H9 (cell line): ENCODE measurements at regions not wholly inside any gene's neighbourhood (a gene's known extent, or its start where the extent isn't known, plus 50 kb on each side); places are given as distances from the start of the nearest gene placed in this dataset.

Source experiments
- DNase-seq: peaks from one replicate; pipeline ENCODE4 v3.0.0-alpha.2; 2017
- H2AFZ ChIP-seq: one replicate; pipeline ENCODE4 v1.6.1; 2013; ENCODE audit warnings: mild to moderate bottlenecking, low read length, control low read depth, moderate library complexity
- H2AK5ac ChIP-seq: 2 replicates; pipeline ENCODE4 v1.6.1; 2013; ENCODE audit warnings: low read length, control low read depth, mixed read lengths; ENCODE audit not compliant: insufficient read length
- H2BK120ac ChIP-seq: one replicate; pipeline ENCODE4 v1.6.1; 2013; ENCODE audit warnings: low read depth, mild to moderate bottlenecking, low read length, control low read depth, inconsistent platforms; ENCODE audit not compliant: poor library complexity, severe bottlenecking
- H2BK12ac ChIP-seq: 2 replicates; pipeline ENCODE4 v1.6.1; 2013; ENCODE audit warnings: low read length, control low read depth, mixed read lengths, low read depth; ENCODE audit not compliant: insufficient read length
- H2BK15ac ChIP-seq: 2 replicates; pipeline ENCODE4 v1.6.1; 2013; ENCODE audit warnings: low read depth, low read length, control low read depth
- H2BK20ac ChIP-seq: one replicate; pipeline ENCODE4 v1.6.1; 2013; ENCODE audit warnings: low read depth, mild to moderate bottlenecking, low read length, control low read depth, inconsistent platforms; ENCODE audit not compliant: poor library complexity, severe bottlenecking
- H2BK5ac ChIP-seq: 2 replicates; pipeline ENCODE4 v1.6.1; 2013; ENCODE audit warnings: low read length, control low read depth, mixed read lengths; ENCODE audit not compliant: insufficient read length
- H3K14ac ChIP-seq: 2 replicates; pipeline ENCODE4 v1.6.1; 2013; ENCODE audit warnings: low read length, control low read depth; ENCODE audit not compliant: insufficient read depth
- H3K18ac ChIP-seq: 2 replicates; pipeline ENCODE4 v1.6.1; 2013; ENCODE audit warnings: low read depth, mild to moderate bottlenecking, mixed read lengths, low read length, control low read depth; ENCODE audit not compliant: insufficient read length
- H3K23ac ChIP-seq: 2 replicates; pipeline ENCODE4 v1.6.1; 2013; ENCODE audit warnings: low read length, control low read depth, mixed read lengths, low read depth; ENCODE audit not compliant: insufficient read length
- H3K23me2 ChIP-seq: 2 replicates; pipeline ENCODE4 v1.6.1; 2013; ENCODE audit warnings: low read depth, mild to moderate bottlenecking, mixed read lengths, low read length, control low read depth; ENCODE audit not compliant: insufficient read length, poor library complexity, severe bottlenecking
- H3K27ac ChIP-seq: 2 replicates; pipeline ENCODE4 v1.5.1; 2013; ENCODE audit warnings: low read length, control low read depth, mixed read lengths, low read depth; ENCODE audit not compliant: insufficient read length
- H3K27me3 ChIP-seq: 2 replicates; pipeline ENCODE4 v1.6.1; 2013; ENCODE audit warnings: low read length, control low read depth, inconsistent platforms; ENCODE audit not compliant: insufficient read depth
- H3K4ac ChIP-seq: 2 replicates; pipeline ENCODE4 v1.6.1; 2013; ENCODE audit warnings: low read depth, mild to moderate bottlenecking, control low read depth, inconsistent platforms, low read length, moderate library complexity
- H3K4me1 ChIP-seq: 2 replicates; pipeline ENCODE4 v1.6.1; 2013; ENCODE audit warnings: low read length, control low read depth, inconsistent platforms; ENCODE audit not compliant: insufficient read depth
- H3K4me2 ChIP-seq: 2 replicates; pipeline ENCODE4 v1.6.1; 2013; ENCODE audit warnings: low read length, control low read depth, mixed read lengths; ENCODE audit not compliant: insufficient read length, insufficient read depth
- H3K56ac ChIP-seq: 2 replicates; pipeline ENCODE4 v1.6.1; 2013; ENCODE audit warnings: low read depth, mild to moderate bottlenecking, mixed read lengths, low read length, control low read depth; ENCODE audit not compliant: insufficient read length
- H3K79me1 ChIP-seq: 2 replicates; pipeline ENCODE4 v1.6.1; 2013; ENCODE audit warnings: low read depth, mild to moderate bottlenecking, moderate library complexity, low read length, control low read depth, inconsistent platforms; ENCODE audit not compliant: insufficient read depth, poor library complexity, severe bottlenecking
- H3K79me2 ChIP-seq: 2 replicates; pipeline ENCODE4 v1.6.1; 2013; ENCODE audit warnings: low read length, control low read depth, inconsistent platforms; ENCODE audit not compliant: insufficient read depth
- H3K9ac ChIP-seq: 2 replicates; pipeline ENCODE4 v1.6.1; 2013; ENCODE audit warnings: low read length, control low read depth, mixed read lengths; ENCODE audit not compliant: insufficient read length; ENCODE audit errors: extremely low read depth
- H3K9me3 ChIP-seq: one replicate; pipeline ENCODE4 v1.6.1; 2013; ENCODE audit warnings: low read depth, low read length, inconsistent platforms; ENCODE audit not compliant: control insufficient read depth
- H3T11ph ChIP-seq: one replicate; pipeline ENCODE4 v1.6.1; 2013; ENCODE audit warnings: mild to moderate bottlenecking, low read length, control low read depth, inconsistent platforms
- H4K20me1 ChIP-seq: one replicate; pipeline ENCODE4 v1.6.1; 2013; ENCODE audit not compliant: control insufficient read depth, insufficient read length, insufficient read depth
- H4K5ac ChIP-seq: 2 replicates; pipeline ENCODE4 v1.6.1; 2013; ENCODE audit warnings: low read depth, mild to moderate bottlenecking, mixed read lengths, low read length, control low read depth; ENCODE audit not compliant: insufficient read length
- H4K8ac ChIP-seq: replicated peaks from 2 replicates; pipeline ENCODE4 v1.6.1; 2013; ENCODE audit warnings: low read length, control low read depth, mixed read lengths, low read depth; ENCODE audit not compliant: insufficient read length
- H4K91ac ChIP-seq: 2 replicates; pipeline ENCODE4 v1.6.1; 2013; ENCODE audit warnings: low read depth, mild to moderate bottlenecking, moderate library complexity, mixed read lengths, low read length, control low read depth; ENCODE audit not compliant: insufficient read length
- H3K27ac Mint-ChIP-seq, 3 experiments: 2 replicates in 2 of 3; 3 replicates in 1 of 3; pipeline ENCODE4 v1.8.0; 2020 to 2021; ENCODE audit warnings: mixed read lengths in 3 of 3, mild to moderate bottlenecking in 1 of 3, moderate library complexity in 1 of 3
- H3K27me3 Mint-ChIP-seq: 2 replicates; pipeline ENCODE4 v1.8.0; 2021; ENCODE audit warnings: low read depth, mild to moderate bottlenecking, moderate library complexity, mixed read lengths
- H3K36me3 Mint-ChIP-seq, 3 experiments: 2 replicates in 2 of 3; 3 replicates in 1 of 3; pipeline ENCODE4 v1.8.0; 2020 to 2021; ENCODE audit warnings: low read depth in 3 of 3, mixed read lengths in 3 of 3; ENCODE audit not compliant: insufficient read depth in 1 of 3
- H3K4me1 Mint-ChIP-seq, 2 experiments: 2 replicates each; pipeline ENCODE4 v1.8.0; 2020; ENCODE audit warnings: mixed read lengths in 2 of 2
- H3K4me3 Mint-ChIP-seq, 2 experiments: 2 replicates in 1 of 2; 3 replicates in 1 of 2; pipeline ENCODE4 v1.8.0; 2020 to 2021; ENCODE audit warnings: mild to moderate bottlenecking in 2 of 2, mixed read lengths in 2 of 2, moderate library complexity in 1 of 2
- H3K9me3 Mint-ChIP-seq, 2 experiments: 2 replicates in 1 of 2; 3 replicates in 1 of 2; pipeline ENCODE4 v1.8.0; 2020; ENCODE audit warnings: mild to moderate bottlenecking in 2 of 2, mixed read lengths in 2 of 2, moderate library complexity in 1 of 2
- WGBS: extraction: QIAGEN DNeasy Blood & Tissue Kit; methylation state at CpG from one replicate; pipeline ENCODE4 v1.1.7; 2013; ENCODE audit warnings: missing lambda C conversion rate, low lambda C conversion rate, mixed read lengths; ENCODE audit not compliant: insufficient read length; ENCODE audit errors: extremely low coverage; 5-methylcytosine and 5-hydroxymethylcytosine counted together
- TF ChIP-seq, protein P1 (sequence below): fragments of 200-600 bp; sonication (generic); conservative IDR thresholded peaks from 3 replicates; pipeline ENCODE4 v1.8.0; 2021; ENCODE audit warnings: antibody characterized with exemption, mild to moderate bottlenecking

DNA sequence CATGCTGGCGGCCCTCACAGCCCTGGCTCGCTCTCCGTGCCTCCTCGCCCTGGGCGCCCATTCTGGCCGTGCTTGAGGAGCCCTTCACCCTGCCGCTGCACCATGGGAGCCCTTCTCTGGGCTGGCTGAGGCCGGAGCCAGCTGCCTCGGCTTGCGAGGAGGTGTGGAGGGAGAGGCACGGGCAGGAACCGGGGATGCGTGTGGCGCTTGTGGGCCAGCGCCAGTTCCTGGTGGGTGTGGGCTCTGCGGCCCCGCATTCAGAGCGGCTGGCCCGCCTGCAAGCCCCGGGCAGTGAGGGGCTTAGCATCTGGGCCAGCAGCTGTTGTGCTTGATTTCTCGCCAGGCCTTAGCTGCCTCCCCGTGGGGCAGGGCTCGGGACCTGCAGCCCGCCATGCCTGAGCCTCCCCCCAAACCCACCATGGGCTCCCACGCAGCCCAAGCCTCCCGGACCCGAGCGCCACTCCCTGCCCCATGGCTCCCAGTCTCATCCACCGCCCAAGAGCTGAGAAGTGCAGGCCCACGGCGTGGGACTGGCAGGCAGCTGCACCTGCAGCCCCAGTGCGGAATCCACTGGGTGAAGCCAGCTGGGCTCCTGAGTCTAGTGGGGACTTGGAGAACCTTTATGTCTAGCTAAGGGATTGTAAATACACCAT lies 163.4 kb upstream of the LRRC4C start:
- no peak overlapping the region for H2BK12ac ChIP-seq
- no peak overlapping the region for H3K27ac ChIP-seq
- H4K20me1 ChIP-seq = no peaks in the 10 kb centered on the region
- no peaks in the 10 kb centered on the region for H3K27me3 ChIP-seq
- no peak overlapping the region for H2AFZ ChIP-seq
- no peak overlapping the region for H3K56ac ChIP-seq
- no peak overlapping the region for H2BK120ac ChIP-seq
- DNase-seq = no peak
- H3K4me2 ChIP-seq = no peak overlapping the region
- no peak overlapping the region for H3K4ac ChIP-seq
- H3T11ph ChIP-seq = no peak overlapping the region
- no peaks in the 10 kb centered on the region for H3K27me3 Mint-ChIP-seq
- no peak overlapping the region for H4K8ac ChIP-seq
- no peaks in the 10 kb centered on the region for H3K79me1 ChIP-seq
- no peak overlapping the region for H3K9ac ChIP-seq
- H3K4me1 ChIP-seq = no peaks in the 10 kb centered on the region
- peaks cover 25 to 27% of the 10 kb centered on the region in 2 experiments for H3K9me3 Mint-ChIP-seq
- TF ChIP-seq, protein P1, sequence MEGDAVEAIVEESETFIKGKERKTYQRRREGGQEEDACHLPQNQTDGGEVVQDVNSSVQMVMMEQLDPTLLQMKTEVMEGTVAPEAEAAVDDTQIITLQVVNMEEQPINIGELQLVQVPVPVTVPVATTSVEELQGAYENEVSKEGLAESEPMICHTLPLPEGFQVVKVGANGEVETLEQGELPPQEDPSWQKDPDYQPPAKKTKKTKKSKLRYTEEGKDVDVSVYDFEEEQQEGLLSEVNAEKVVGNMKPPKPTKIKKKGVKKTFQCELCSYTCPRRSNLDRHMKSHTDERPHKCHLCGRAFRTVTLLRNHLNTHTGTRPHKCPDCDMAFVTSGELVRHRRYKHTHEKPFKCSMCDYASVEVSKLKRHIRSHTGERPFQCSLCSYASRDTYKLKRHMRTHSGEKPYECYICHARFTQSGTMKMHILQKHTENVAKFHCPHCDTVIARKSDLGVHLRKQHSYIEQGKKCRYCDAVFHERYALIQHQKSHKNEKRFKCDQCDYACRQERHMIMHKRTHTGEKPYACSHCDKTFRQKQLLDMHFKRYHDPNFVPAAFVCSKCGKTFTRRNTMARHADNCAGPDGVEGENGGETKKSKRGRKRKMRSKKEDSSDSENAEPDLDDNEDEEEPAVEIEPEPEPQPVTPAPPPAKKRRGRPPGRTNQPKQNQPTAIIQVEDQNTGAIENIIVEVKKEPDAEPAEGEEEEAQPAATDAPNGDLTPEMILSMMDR = no peak
- no peaks in the 10 kb centered on the region for H3K79me2 ChIP-seq
- H3K14ac ChIP-seq = no peak overlapping the region
- H3K4me1 Mint-ChIP-seq = no peaks in the 10 kb centered on the region
- no CpG with 5 or more reads among the region's 32 CpGs for WGBS
- H4K91ac ChIP-seq = no peak overlapping the region
- H2BK15ac ChIP-seq = no peak overlapping the region
- H3K18ac ChIP-seq = no peak overlapping the region
- H3K36me3 Mint-ChIP-seq = peaks cover 18 to 27% (median 18%) of the 10 kb centered on the region in 3 experiments
- no peak overlapping the region for H4K5ac ChIP-seq
- H2BK20ac ChIP-seq = no peak overlapping the region
- H2AK5ac ChIP-seq = no peak overlapping the region
- H3K23me2 ChIP-seq = no peaks in the 10 kb centered on the region
- no peak overlapping the region for H2BK5ac ChIP-seq
- H3K27ac Mint-ChIP-seq = no peak overlapping the region
- peaks cover 4% of the 10 kb centered on the region for H3K9me3 ChIP-seq
- H3K23ac ChIP-seq = no peak overlapping the region
- no peak overlapping the region for H3K4me3 Mint-ChIP-seq
